Fibroblast of upper back skin (primary cell): ENCODE measurements at regions not wholly inside any gene's neighbourhood (a gene's known extent, or its start where the extent isn't known, plus 50 kb on each side); places are given as distances from the start of the nearest gene placed in this dataset.
"Not testable (repeated sequence)": the region's sequence is repeated elsewhere in the genome, so short reads cannot be mapped to it uniquely, and the experiment has no call there.

ENCODE experiments used
- DNase-seq: peaks from one replicate; pipeline ENCODE4 v3.0.0-alpha.2; 2013

- no peak for DNase-seq
Measured at GRCh38 chr7:13009517-13009916, 322.1 kb downstream of the ARL4A start.

- no peak for DNase-seq
Measured at GRCh38 chr7:13014011-13014410, 326.6 kb downstream of the ARL4A start.

GRCh38 chr7:13016036-13016581 lies 328.7 kb downstream of the ARL4A start:
- DNase-seq: no peak

- peak; percentile 26 for DNase-seq
Measured at GRCh38 chr7:13016592-13017332, 329.3 kb downstream of the ARL4A start.

GRCh38 chr7:13017333-13017857 lies 330.0 kb downstream of the ARL4A start:
- peak; percentile 53 for DNase-seq

- no peak for DNase-seq
Measured at GRCh38 chr7:13017881-13018280, 330.4 kb downstream of the ARL4A start.

- DNase-seq: no peak
Measured at GRCh38 chr7:13021566-13022300, 334.3 kb downstream of the ARL4A start.

GRCh38 chr7:13024121-13024674 lies 336.8 kb downstream of the ARL4A start:
- no peak for DNase-seq

- DNase-seq: not testable (repeated sequence)
Measured at GRCh38 chr7:13025043-13025442, 337.6 kb downstream of the ARL4A start.

- DNase-seq: no peak
Measured at GRCh38 chr7:13027321-13027720, 339.9 kb downstream of the ARL4A start.

GRCh38 chr7:13028036-13028824 lies 340.8 kb downstream of the ARL4A start:
- DNase-seq: no peak

- DNase-seq: no peak
Measured at GRCh38 chr7:13028825-13029099, 341.3 kb downstream of the ARL4A start.

GRCh38 chr7:13031468-13031867 lies 344.0 kb downstream of the ARL4A start:
- DNase-seq: no peak

- DNase-seq: no peak
Measured at GRCh38 chr7:13032084-13032483, 344.7 kb downstream of the ARL4A start.

GRCh38 chr7:13032576-13032975 lies 345.1 kb downstream of the ARL4A start:
- DNase-seq: no peak

- DNase-seq: no peak
Measured at GRCh38 chr7:13034693-13035092, 347.3 kb downstream of the ARL4A start.

GRCh38 chr7:13035233-13035632 lies 347.8 kb downstream of the ARL4A start:
- DNase-seq: no peak

- DNase-seq: peak; percentile 35
Measured at GRCh38 chr7:13036256-13036780, 348.9 kb downstream of the ARL4A start.

GRCh38 chr7:13037216-13037615 lies 349.8 kb downstream of the ARL4A start:
- DNase-seq: no peak

GRCh38 chr7:13041368-13041988 lies 354.0 kb downstream of the ARL4A start:
- DNase-seq: no peak

GRCh38 chr7:13042605-13043236 lies 355.3 kb downstream of the ARL4A start:
- DNase-seq: peak; percentile 42

- no peak for DNase-seq
Measured at GRCh38 chr7:13044309-13044708, 356.9 kb downstream of the ARL4A start.
